ENCODE measurements at regions not wholly inside any gene's neighbourhood (a gene's known extent, or its start where the extent isn't known, plus 50 kb on each side); places are given as distances from the start of the nearest gene placed in this dataset.

GRCh38 chr13:58119351-58119750 is 487.8 kb downstream of the PCDH17 start (continued):
- no peak for TF ChIP-seq MEF2A (IDR thresholded peaks at IDR 0.05; ENCODE audit: insufficient read depth, low read depth, low read length)
- TF ChIP-seq USF1 (IDR thresholded peaks at IDR 0.05; ENCODE audit: borderline replicate concordance, extremely low read length, insufficient read depth, low read depth, low read length) = no peak
- TF ChIP-seq HCFC1 (IDR thresholded peaks at IDR 0.05; ENCODE audit: low read length) = no peak

DNA sequence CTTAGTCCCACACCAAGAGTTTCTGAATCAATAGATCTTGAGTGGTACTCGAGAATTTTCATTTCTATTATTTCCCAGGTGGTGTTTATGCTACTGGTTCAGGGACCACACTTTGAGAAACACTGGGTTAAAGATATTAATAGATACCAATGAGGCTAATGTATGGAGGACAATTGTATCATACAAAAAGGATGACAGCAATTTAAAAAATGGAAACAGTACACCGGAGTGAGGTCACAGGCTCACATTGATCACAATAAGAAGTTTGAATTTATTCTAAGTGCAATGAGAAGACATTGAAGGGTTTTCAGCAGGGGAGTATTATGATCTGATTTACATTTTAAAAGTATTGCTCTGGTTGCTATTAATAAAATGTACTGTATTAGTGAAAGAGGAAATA is 488.3 kb downstream of the PCDH17 start:
- Histone ChIP-seq H3K36me3 (ENCODE audit: control insufficient read depth in 2 of 2, insufficient read depth in 2 of 2, low read length in 1 of 2) (no peaks in the 10 kb centered on the region), H3K9me3 (replicated peaks; ENCODE audit: control insufficient read depth, insufficient read depth, low read length) (no peaks in the 10 kb centered on the region), H3K79me2 (ENCODE audit: control insufficient read depth, insufficient read depth, low read length) (no peaks in the 10 kb centered on the region), H3K27me3 (replicated peaks in 1 of 2; ENCODE audit: control insufficient read depth in 2 of 2, insufficient read depth in 2 of 2, low read length in 1 of 2) (no peaks in the 10 kb centered on the region), H3K27ac (ENCODE audit: control insufficient read depth, insufficient read depth) (no peak overlapping the region), H3K4me2 (ENCODE audit: control insufficient read depth, insufficient read depth) (no peak overlapping the region), H2AFZ (ENCODE audit: control insufficient read depth, low read depth, low read length) (no peak overlapping the region), H3K4me1 (ENCODE audit: control insufficient read depth, insufficient read depth, low read length) (no peaks in the 10 kb centered on the region), H3K9ac (ENCODE audit: control insufficient read depth, insufficient read depth, low read length) (no peak overlapping the region), H4K20me1 (ENCODE audit: control insufficient read depth, insufficient read depth) (no peaks in the 10 kb centered on the region), H3K4me3 (no peak overlapping the region)
- TF ChIP-seq SPI1 (IDR thresholded peaks at IDR 0.05; ENCODE audit: borderline replicate concordance, insufficient read depth, low read depth, low read length) (no peak), E2F8 (IDR thresholded peaks at IDR 0.05; ENCODE audit: low read depth, partially characterized antibody) (no peak), BRCA1 (IDR thresholded peaks at IDR 0.05; ENCODE audit: low read depth, low read length) (no peak)
- BruUV-seq (replicated peaks) = no TSS peak
- ChIA-PET SMC1A (ENCODE audit: uncharacterized antibody, unreplicated experiment) (no interaction called here), RAD21 (ENCODE audit: unreplicated experiment) (no interaction called here), POLR2A (no interaction called here), CTCF (no interaction called here)
- intact Hi-C loops (cut with micrococcal nuclease; ENCODE audit: unreplicated experiment) (no loop called here), in situ Hi-C loops (cut with MboI) (no loop called here)
- no peak for DNase-seq (ENCODE audit: low read depth, low spot score)
- no peak for ATAC-seq
- no peak for FAIRE-seq
- 32% methylated on average over 2 of the region's 2 CpGs for WGBS (ENCODE audit: insufficient coverage, insufficient replicate concordance, low lambda C conversion rate, missing lambda C conversion rate)
